ENCODE measurements at regions not wholly inside any gene's neighbourhood (a gene's known extent, or its start where the extent isn't known, plus 50 kb on each side); places are given as distances from the start of the nearest gene placed in this dataset.

DNA sequence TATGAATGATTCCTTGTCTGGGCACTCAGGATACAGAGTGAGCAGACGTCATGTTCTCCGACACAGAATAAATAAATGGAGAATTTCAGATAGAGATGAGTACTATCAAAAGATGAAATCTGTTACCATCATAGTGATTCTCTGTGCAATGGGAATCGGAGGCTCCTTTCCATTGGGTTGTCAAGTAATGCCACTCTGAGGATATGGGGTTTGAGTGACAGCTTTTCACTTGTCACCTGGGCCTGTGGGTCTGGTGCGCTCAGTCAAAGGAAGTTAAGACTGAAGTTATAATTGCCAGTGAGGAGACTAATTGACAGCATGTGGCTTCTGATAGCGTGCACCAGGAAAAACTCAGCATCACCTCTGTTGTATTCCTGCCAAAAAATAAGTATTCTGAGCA is 387.2 kb downstream of the SOX11 start:
- H3K9me3 ChIP-seq (ENCODE audit: control insufficient read depth, low read depth, low read length) = peaks cover 3% of the 10 kb centered on the region
- H3K27ac ChIP-seq (ENCODE audit: control insufficient read depth, insufficient read depth, low read length) = no peak overlapping the region
- H3K9me1 ChIP-seq (ENCODE audit: control insufficient read depth, extremely low read depth, insufficient read depth, low read length) = no peaks in the 10 kb centered on the region
- H3K9ac ChIP-seq (ENCODE audit: control insufficient read depth, extremely low read depth, insufficient read depth, low read length) = no peak overlapping the region
- H3K4me1 ChIP-seq (ENCODE audit: control insufficient read depth, extremely low read depth, insufficient read depth, low read length) = no peaks in the 10 kb centered on the region
- no peak overlapping the region for H2AFZ ChIP-seq (ENCODE audit: control insufficient read depth, low read length)
- no peaks in the 10 kb centered on the region for H4K20me1 ChIP-seq (ENCODE audit: control insufficient read depth, extremely low read depth, insufficient read depth, low read length)
- no peaks in the 10 kb centered on the region for H3K79me2 ChIP-seq (ENCODE audit: control insufficient read depth, insufficient read depth, low read length)
- H3K27me3 ChIP-seq (ENCODE audit: control insufficient read depth, extremely low read depth, insufficient read depth, low read length) = no peaks in the 10 kb centered on the region
- no peak for FAIRE-seq
- H3K4me2 ChIP-seq (ENCODE audit: control insufficient read depth, extremely low read depth, insufficient read depth, low read depth, low read length) = no peak overlapping the region
- no peaks in the 10 kb centered on the region for H3K36me3 ChIP-seq (ENCODE audit: control insufficient read depth in 2 of 2, extremely low read depth in 1 of 2, insufficient read depth in 2 of 2, low read length in 2 of 2)
- dilution Hi-C loops (cut with MboI; ENCODE audit: extremely low pct_ligation_motif_present, low sequenced_read_pairs) = no loop called here
- TF ChIP-seq EZH2 (IDR thresholded peaks at IDR 0.05; ENCODE audit: low read length) = no peak
- TF ChIP-seq, protein P1, sequence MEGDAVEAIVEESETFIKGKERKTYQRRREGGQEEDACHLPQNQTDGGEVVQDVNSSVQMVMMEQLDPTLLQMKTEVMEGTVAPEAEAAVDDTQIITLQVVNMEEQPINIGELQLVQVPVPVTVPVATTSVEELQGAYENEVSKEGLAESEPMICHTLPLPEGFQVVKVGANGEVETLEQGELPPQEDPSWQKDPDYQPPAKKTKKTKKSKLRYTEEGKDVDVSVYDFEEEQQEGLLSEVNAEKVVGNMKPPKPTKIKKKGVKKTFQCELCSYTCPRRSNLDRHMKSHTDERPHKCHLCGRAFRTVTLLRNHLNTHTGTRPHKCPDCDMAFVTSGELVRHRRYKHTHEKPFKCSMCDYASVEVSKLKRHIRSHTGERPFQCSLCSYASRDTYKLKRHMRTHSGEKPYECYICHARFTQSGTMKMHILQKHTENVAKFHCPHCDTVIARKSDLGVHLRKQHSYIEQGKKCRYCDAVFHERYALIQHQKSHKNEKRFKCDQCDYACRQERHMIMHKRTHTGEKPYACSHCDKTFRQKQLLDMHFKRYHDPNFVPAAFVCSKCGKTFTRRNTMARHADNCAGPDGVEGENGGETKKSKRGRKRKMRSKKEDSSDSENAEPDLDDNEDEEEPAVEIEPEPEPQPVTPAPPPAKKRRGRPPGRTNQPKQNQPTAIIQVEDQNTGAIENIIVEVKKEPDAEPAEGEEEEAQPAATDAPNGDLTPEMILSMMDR (optimal IDR thresholded peaks at IDR 0.05 in 1 of 3, IDR thresholded peaks at IDR 0.05 in 1 of 3, conservative IDR thresholded peaks at IDR 0.05 in 1 of 3; ENCODE audit: extremely low read depth in 1 of 3, insufficient read depth in 2 of 3, low read length in 3 of 3) = no peak
- no peak for DNase-seq (ENCODE audit: low read depth, low spot score)
- no peak overlapping the region for H3K4me3 ChIP-seq (ENCODE audit: control insufficient read depth in 2 of 3, extremely low read depth in 1 of 3, insufficient read depth in 2 of 3, low read depth in 1 of 3, low read length in 3 of 3)

GRCh38 chr2:6080932-6081753 is 389.0 kb downstream of the SOX11 start:
- no peak overlapping the region for H3K9ac ChIP-seq (ENCODE audit: control insufficient read depth, extremely low read depth, insufficient read depth, low read length)
- no peaks in the 10 kb centered on the region for H3K79me2 ChIP-seq (ENCODE audit: control insufficient read depth, insufficient read depth, low read length)
- H3K4me3 ChIP-seq (ENCODE audit: control insufficient read depth in 2 of 3, extremely low read depth in 1 of 3, insufficient read depth in 2 of 3, low read depth in 1 of 3, low read length in 3 of 3) = no peak overlapping the region
- peaks cover 8% of the 10 kb centered on the region for H3K9me3 ChIP-seq (ENCODE audit: control insufficient read depth, low read depth, low read length)
- dilution Hi-C loops (cut with MboI; ENCODE audit: extremely low pct_ligation_motif_present, low sequenced_read_pairs) = no loop called here
- no peak overlapping the region for H3K27ac ChIP-seq (ENCODE audit: control insufficient read depth, insufficient read depth, low read length)
- no peaks in the 10 kb centered on the region for H3K9me1 ChIP-seq (ENCODE audit: control insufficient read depth, extremely low read depth, insufficient read depth, low read length)
- no peaks in the 10 kb centered on the region for H3K36me3 ChIP-seq (ENCODE audit: control insufficient read depth in 2 of 2, extremely low read depth in 1 of 2, insufficient read depth in 2 of 2, low read length in 2 of 2)
- H2AFZ ChIP-seq (ENCODE audit: control insufficient read depth, low read length) = no peak overlapping the region
- DNase-seq (ENCODE audit: low read depth, low spot score) (no peak), FAIRE-seq (no peak)
- TF ChIP-seq, protein P1 (optimal IDR thresholded peaks at IDR 0.05 in 1 of 3, IDR thresholded peaks at IDR 0.05 in 1 of 3, conservative IDR thresholded peaks at IDR 0.05 in 1 of 3; ENCODE audit: extremely low read depth in 1 of 3, insufficient read depth in 2 of 3, low read length in 3 of 3) = no peak
- TF ChIP-seq EZH2 (IDR thresholded peaks at IDR 0.05; ENCODE audit: low read length) = no peak
- H3K27me3 ChIP-seq (ENCODE audit: control insufficient read depth, extremely low read depth, insufficient read depth, low read length) = no peaks in the 10 kb centered on the region
- no peak overlapping the region for H3K4me2 ChIP-seq (ENCODE audit: control insufficient read depth, extremely low read depth, insufficient read depth, low read depth, low read length)
- H3K4me1 ChIP-seq (ENCODE audit: control insufficient read depth, extremely low read depth, insufficient read depth, low read length) = no peaks in the 10 kb centered on the region
- no peaks in the 10 kb centered on the region for H4K20me1 ChIP-seq (ENCODE audit: control insufficient read depth, extremely low read depth, insufficient read depth, low read length)
